Activated CD4-positive, alpha-beta T cell treated with anti-CD3 and anti-CD28 coated beads, Interleukin-2, Interleukin-4, amounts not matched to agents 100 ng/mL and 50 ng/mL, durations not matched to agents 16 hours and 8 hours (primary cell): ENCODE measurements at regions not wholly inside any gene's neighbourhood (a gene's known extent, or its start where the extent isn't known, plus 50 kb on each side); places are given as distances from the start of the nearest gene placed in this dataset.

ENCODE experiments used
- DNase-seq: peaks from one replicate; pipeline ENCODE4 v3.0.0-alpha.2; 2020; ENCODE audit warnings: low spot score

- DNase-seq = no peak
These were observed 64.5 kb upstream of the SORCS3 start for GRCh38 chr10:104576611-104577010.

DNA sequence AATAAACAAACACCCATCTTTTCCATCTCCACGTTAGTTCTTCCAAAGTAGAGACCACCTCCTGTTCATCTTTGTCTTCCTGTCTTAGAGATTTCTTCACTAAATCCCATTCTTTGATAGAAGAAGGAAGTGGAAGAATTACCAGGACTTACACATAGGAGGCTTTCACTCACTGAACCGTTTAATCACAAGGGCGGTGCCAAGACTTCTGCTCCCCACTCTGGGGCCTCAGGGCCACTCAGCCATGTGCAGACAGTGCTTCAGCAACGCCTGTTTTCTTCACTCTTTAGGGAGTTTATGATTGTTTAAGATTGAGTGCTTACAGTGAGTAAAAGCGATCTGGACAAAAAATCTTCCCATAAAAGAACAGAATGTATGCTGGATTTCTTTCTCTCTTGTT lies 63.9 kb upstream of the SORCS3 start:
- no peak for DNase-seq

DNA sequence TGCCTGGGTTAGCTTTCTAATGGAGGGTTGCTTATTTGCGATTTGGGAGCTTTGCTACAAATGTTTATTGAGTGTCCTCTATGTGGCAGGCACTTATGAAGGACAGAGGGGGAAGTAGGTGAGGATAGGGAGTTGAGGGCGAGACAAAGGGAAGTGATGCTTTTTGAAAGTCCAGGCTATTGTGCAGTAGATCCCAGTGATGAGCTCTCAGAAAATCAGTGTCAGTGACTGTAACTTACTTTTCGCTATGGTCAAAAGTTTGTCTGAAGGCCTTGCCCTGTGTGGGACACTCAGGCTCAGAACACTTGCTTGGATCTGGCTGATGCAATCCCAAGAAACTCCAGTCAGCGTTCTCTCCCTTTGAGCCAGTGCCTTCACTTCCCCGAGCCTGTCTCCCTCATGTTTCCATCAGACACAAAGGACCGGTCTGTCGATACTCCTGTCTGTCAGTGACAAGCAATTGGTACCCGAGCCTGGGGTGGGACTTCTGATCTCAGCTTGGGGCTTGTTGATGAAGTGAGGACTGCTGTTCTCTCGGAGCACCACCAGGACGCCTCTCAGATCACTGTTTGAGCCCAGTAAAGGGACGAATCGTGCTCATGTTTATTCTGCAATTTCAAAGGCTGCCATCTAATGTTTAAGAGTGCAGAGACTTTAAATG lies 63.1 kb upstream of the SORCS3 start:
- DNase-seq = no peak

GRCh38 chr10:104578671-104579070 lies 62.4 kb upstream of the SORCS3 start:
- no peak for DNase-seq

DNA sequence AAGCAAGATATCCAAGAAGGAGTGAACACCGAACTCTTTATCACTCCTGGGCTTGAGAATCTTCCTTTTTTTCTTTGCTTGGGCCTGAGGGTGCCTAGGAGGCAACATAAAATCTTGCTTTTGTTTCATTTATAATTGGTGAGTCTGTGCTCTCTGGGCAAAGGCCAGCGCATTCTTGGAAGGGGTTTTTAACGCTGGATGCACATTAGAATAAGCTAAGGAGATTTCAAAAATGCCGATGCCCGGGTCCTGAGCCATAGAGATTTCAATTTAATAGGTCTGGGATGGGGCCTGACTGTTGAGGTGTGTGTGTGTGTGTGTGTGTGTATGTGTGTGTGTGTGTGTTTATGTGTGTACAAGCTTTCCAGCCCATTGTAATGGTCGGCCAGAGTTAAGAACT lies 62.0 kb upstream of the SORCS3 start:
- DNase-seq = no peak

DNA sequence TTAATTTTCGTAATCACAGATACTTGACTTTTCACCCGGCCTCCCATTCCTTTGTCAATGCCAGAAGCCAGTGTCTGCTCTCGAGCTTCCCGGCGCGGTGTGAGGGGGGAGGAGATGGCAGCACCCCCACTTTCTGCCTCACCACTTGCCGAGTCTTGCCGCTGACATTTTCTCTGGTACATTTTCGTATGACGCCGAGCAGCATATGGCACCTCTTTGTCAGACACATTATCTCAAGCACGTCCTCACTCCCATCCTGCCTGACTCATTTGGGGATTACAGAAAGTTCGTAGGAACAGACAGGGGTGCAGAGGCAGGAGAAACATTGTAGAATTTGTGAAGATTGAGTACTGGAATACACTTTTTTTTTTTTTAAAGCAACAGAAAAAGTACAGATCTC lies 60.8 kb upstream of the SORCS3 start:
- DNase-seq = no peak

- peak; percentile 71 for DNase-seq
These were observed 60.1 kb upstream of the SORCS3 start for GRCh38 chr10:104580774-104581675.

GRCh38 chr10:104581884-104582601 lies 59.0 kb upstream of the SORCS3 start:
- no peak for DNase-seq

DNA sequence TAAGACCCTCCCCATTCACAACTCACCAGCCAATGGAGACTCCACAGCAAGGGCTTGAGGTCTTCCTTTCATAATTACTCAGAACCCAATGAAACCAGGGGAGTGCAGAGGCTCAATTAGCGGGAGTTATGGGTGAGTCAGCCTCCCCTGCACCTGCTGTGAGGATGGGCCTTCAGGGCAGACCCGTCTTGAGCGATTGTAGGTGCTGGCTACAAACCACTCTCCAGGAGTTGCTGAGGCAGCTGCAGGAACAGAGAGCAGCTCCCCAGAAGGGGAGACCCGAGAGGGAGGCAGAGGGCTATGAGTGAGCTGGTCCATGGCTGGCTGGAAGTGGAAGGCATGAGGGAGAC lies 58.5 kb upstream of the SORCS3 start:
- no peak for DNase-seq

GRCh38 chr10:104582966-104583365 lies 58.1 kb upstream of the SORCS3 start:
- DNase-seq = no peak

DNA sequence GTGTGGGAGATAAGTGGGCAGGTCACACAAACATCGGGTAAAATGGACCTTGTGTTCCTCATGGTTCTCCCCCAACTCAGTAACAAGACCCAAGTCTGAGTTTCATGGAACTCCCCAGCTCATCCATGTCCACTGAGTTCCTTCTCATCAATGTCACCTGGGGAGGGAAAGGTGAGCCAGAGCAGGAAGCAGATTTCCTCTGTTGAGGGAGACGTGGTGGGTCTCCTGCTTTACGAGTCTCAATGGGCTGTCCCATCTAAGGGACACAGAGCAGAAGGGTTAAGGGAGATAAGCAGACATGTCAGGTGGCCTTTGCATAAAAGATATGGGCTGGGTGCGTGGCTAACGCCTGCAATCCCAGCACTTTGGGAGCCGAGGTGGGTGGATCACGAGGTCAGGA lies 56.5 kb upstream of the SORCS3 start:
- no peak for DNase-seq

DNA sequence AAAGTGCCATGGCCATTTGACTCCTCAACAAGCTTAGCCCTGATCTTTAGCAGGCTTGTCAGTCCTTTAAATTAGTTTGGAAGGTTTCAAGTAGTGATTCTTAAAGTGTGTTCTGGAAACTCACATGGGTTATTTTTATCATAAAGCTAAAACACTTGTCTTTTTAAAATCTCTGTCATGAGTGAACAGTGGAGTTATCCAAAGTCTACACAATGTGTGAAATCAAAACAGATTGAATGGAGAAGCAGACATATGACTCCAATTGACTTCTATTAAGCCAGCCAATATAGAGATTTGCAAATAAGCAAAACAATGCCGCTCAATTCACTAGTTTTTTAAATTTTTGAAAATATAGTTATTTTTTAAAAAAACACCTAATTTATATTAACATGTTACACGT lies 53.3 kb upstream of the SORCS3 start:
- no peak for DNase-seq

GRCh38 chr10:104589431-104589830 lies 51.7 kb upstream of the SORCS3 start:
- DNase-seq = no peak

DNA sequence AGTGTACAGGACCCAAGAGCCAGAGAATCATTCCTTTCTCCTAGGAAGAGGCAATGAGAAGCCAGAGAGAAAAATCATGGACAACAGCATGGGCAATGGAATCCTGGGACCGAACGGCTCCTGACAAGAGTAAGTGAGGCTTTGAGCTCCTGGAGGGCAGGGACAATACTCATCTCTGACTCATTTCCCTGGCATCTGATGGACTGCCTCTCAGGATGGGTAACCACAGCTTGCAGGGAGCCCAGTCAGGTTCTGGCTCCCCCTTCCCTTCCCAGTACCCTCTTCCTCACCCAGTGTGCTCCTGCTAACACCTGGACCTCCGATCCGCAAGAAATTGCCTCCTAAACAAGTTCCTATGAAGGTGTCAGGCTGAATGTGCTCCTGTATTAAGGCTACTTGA lies 51.2 kb upstream of the SORCS3 start:
- DNase-seq = no peak
